HCT116 (cell line): ENCODE measurements at regions not wholly inside any gene's neighbourhood (a gene's known extent, or its start where the extent isn't known, plus 50 kb on each side); places are given as distances from the start of the nearest gene placed in this dataset.

ENCODE experiments used
- CTCF ChIP-seq, 3 experiments: fragments of 200-600 bp in 1 of 3; sonication (generic) in 1 of 3; IDR thresholded peaks in 2 of 3; conservative IDR thresholded peaks in 1 of 3; 2 replicates each; pipeline ENCODE4 v1.5.1; 2012 to 2017; ENCODE audit warnings: low read depth in 2 of 3, low read length in 2 of 3, antibody characterized with exemption in 1 of 3, borderline replicate concordance in 1 of 3, control low read depth in 1 of 3, mild to moderate bottlenecking in 1 of 3, mixed read lengths in 1 of 3, mixed run types in 1 of 3, moderate library complexity in 1 of 3; ENCODE audit not compliant: insufficient read depth in 1 of 3
- EGR1 ChIP-seq: IDR thresholded peaks from 2 replicates; pipeline ENCODE4 v1.6.1; 2012; ENCODE audit warnings: low read depth
- EZH2 ChIP-seq: fragments of 200-600 bp; sonication (generic); IDR thresholded peaks from 2 replicates; pipeline ENCODE4 v1.6.1; 2017; ENCODE audit warnings: antibody characterized with exemption, mixed run types
- MAX ChIP-seq: IDR thresholded peaks from 2 replicates; pipeline ENCODE4 v1.6.1; 2012
- POLR2A ChIP-seq: IDR thresholded peaks from 2 replicates; pipeline ENCODE4 v1.7.0; 2011; ENCODE audit warnings: borderline replicate concordance; ENCODE audit not compliant: insufficient read depth, insufficient read length; ENCODE audit errors: extremely low read depth
- POLR2AphosphoS5 ChIP-seq: IDR thresholded peaks from 2 replicates; pipeline ENCODE4 v1.6.1; 2011; ENCODE audit warnings: mild to moderate bottlenecking, low read depth, low read length, moderate library complexity
- SP1 ChIP-seq: IDR thresholded peaks from 2 replicates; pipeline ENCODE4 v1.6.1; 2012; ENCODE audit warnings: low read depth
- TCF7L2 ChIP-seq: IDR thresholded peaks from 2 replicates; pipeline ENCODE4 v1.7.0; 2011; ENCODE audit warnings: borderline replicate concordance, inconsistent platforms; ENCODE audit not compliant: insufficient read depth, insufficient read length; ENCODE audit errors: extremely low read depth
- ZBTB33 ChIP-seq: IDR thresholded peaks from 2 replicates; pipeline ENCODE4 v1.6.1; 2011; ENCODE audit warnings: mild to moderate bottlenecking, low read length, moderate library complexity; ENCODE audit not compliant: insufficient replicate concordance; ENCODE audit errors: extremely low read depth
- ZNF274 ChIP-seq: fragments of 200-500 bp; sonication (Bioruptor generic); IDR thresholded peaks from 2 replicates; pipeline ENCODE4 v1.6.1; 2014; ENCODE audit warnings: mild to moderate bottlenecking, low read depth, low read length, inconsistent platforms

- no peak for TF ChIP-seq CTCF (IDR thresholded peaks at IDR 0.05 in 2 of 3, conservative IDR thresholded peaks at IDR 0.05 in 1 of 3; ENCODE audit: borderline replicate concordance in 1 of 3, insufficient read depth in 1 of 3, low read depth in 2 of 3, low read length in 2 of 3)
- no peak for TF ChIP-seq POLR2AphosphoS5
- TF ChIP-seq POLR2A = no peak
- no peak for TF ChIP-seq MAX
- no peak for TF ChIP-seq EGR1
- no peak for TF ChIP-seq EZH2
- no peak for TF ChIP-seq ZBTB33
- TF ChIP-seq ZNF274 = no peak
- no peak for TF ChIP-seq SP1
- TF ChIP-seq TCF7L2 = no peak
Observed at GRCh38 chr11:31986201-31986889, 104.5 kb upstream of the RCN1 start.
